ENCODE measurements at regions not wholly inside any gene's neighbourhood (a gene's known extent, or its start where the extent isn't known, plus 50 kb on each side); places are given as distances from the start of the nearest gene placed in this dataset.

DNA sequence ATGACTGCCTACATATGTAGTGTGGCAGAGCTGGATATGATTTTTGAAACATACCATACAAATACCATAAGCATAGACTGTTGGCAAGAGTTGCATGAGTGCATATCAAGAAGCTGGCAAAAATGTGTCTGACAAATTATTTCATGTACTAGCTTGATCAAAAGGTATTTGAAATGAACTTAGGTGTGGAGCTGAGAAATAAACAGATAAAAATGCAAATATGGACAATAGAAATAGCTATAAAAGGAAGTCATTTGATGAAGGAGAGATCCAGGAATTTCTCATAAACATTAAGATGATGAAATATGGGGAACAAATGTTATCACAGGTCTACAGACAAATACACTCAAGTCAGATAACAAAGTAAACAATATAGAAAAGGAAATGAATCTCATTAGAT is 609.1 kb downstream of the PTPRC start:
- TF ChIP-seq, protein P1, sequence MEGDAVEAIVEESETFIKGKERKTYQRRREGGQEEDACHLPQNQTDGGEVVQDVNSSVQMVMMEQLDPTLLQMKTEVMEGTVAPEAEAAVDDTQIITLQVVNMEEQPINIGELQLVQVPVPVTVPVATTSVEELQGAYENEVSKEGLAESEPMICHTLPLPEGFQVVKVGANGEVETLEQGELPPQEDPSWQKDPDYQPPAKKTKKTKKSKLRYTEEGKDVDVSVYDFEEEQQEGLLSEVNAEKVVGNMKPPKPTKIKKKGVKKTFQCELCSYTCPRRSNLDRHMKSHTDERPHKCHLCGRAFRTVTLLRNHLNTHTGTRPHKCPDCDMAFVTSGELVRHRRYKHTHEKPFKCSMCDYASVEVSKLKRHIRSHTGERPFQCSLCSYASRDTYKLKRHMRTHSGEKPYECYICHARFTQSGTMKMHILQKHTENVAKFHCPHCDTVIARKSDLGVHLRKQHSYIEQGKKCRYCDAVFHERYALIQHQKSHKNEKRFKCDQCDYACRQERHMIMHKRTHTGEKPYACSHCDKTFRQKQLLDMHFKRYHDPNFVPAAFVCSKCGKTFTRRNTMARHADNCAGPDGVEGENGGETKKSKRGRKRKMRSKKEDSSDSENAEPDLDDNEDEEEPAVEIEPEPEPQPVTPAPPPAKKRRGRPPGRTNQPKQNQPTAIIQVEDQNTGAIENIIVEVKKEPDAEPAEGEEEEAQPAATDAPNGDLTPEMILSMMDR (IDR thresholded peaks at IDR 0.05; ENCODE audit: low read depth, low read length), result no peak
- no peak for TF ChIP-seq EZH2phosphoT487 (IDR thresholded peaks at IDR 0.05; ENCODE audit: low read depth)

All from OCI-LY3 (cell line).